ENCODE measurements at regions not wholly inside any gene's neighbourhood (a gene's known extent, or its start where the extent isn't known, plus 50 kb on each side); places are given as distances from the start of the nearest gene placed in this dataset.
A peak's percentile ranks its signal among the peaks of the same experiment; 100 is the strongest.

GRCh38 chr18:10015288-10015701 lies 101.5 kb downstream of the VAPA start:
- H3K4me3 ChIP-seq (replicated peaks; ENCODE audit: insufficient read depth, low read length): no peak overlapping the region
- TF ChIP-seq CTCF (IDR thresholded peaks at IDR 0.05; ENCODE audit: insufficient read depth, low read length) (no peak), SPI1 (IDR thresholded peaks at IDR 0.05; ENCODE audit: borderline replicate concordance, low read depth) (no peak)
- no peaks in the 10 kb centered on the region for H3K27me3 ChIP-seq (ENCODE audit: insufficient read depth, poor library complexity, severe bottlenecking)
- DNase-seq (ENCODE audit: low read depth in 1 of 2, low spot score in 1 of 2): no peak
- H3K27ac ChIP-seq (replicated peaks): no peak overlapping the region

- no peak for DNase-seq (ENCODE audit: low read depth in 1 of 2, low spot score in 1 of 2)
- Histone ChIP-seq H3K27me3 (ENCODE audit: insufficient read depth, poor library complexity, severe bottlenecking) (no peaks in the 10 kb centered on the region), H3K27ac (replicated peaks) (peak overlapping the region; percentile 54), H3K4me3 (replicated peaks; ENCODE audit: insufficient read depth, low read length) (no peak overlapping the region)
- TF ChIP-seq, protein P1, sequence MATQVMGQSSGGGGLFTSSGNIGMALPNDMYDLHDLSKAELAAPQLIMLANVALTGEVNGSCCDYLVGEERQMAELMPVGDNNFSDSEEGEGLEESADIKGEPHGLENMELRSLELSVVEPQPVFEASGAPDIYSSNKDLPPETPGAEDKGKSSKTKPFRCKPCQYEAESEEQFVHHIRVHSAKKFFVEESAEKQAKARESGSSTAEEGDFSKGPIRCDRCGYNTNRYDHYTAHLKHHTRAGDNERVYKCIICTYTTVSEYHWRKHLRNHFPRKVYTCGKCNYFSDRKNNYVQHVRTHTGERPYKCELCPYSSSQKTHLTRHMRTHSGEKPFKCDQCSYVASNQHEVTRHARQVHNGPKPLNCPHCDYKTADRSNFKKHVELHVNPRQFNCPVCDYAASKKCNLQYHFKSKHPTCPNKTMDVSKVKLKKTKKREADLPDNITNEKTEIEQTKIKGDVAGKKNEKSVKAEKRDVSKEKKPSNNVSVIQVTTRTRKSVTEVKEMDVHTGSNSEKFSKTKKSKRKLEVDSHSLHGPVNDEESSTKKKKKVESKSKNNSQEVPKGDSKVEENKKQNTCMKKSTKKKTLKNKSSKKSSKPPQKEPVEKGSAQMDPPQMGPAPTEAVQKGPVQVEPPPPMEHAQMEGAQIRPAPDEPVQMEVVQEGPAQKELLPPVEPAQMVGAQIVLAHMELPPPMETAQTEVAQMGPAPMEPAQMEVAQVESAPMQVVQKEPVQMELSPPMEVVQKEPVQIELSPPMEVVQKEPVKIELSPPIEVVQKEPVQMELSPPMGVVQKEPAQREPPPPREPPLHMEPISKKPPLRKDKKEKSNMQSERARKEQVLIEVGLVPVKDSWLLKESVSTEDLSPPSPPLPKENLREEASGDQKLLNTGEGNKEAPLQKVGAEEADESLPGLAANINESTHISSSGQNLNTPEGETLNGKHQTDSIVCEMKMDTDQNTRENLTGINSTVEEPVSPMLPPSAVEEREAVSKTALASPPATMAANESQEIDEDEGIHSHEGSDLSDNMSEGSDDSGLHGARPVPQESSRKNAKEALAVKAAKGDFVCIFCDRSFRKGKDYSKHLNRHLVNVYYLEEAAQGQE (IDR thresholded peaks at IDR 0.05; ENCODE audit: insufficient replicate concordance, low read depth): no peak
- 0 out of 2 replicates have a peak, but pooled peaks have one; percentile 14 for TF ChIP-seq SPI1 (IDR thresholded peaks at IDR 0.05; ENCODE audit: borderline replicate concordance, low read depth)
Measured at GRCh38 chr18:10015941-10016819, 102.4 kb downstream of the VAPA start.

DNA sequence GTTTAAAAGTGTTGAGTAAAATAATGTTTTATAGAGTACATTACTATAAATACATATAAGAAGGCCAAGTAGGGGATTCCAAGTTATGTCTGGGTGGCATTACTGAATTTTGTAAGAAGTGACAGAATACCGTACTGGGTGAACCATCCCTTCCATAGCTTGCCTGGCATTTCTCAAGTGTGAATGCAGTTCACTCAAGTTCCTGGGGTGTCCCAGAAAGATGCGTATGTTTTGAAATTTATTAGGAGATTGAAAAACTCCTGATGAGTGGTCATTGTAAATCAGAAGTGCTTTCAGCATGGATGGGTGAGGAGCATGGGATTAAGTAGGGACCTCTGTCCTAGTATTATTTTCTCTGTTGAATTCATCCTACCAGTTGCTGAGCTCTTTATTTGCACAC lies 103.2 kb downstream of the VAPA start:
- peak overlapping the region; percentile 54 for H3K27ac ChIP-seq (replicated peaks)

More for the DNA sequence above, 103.2 kb downstream of the VAPA start:
- DNase-seq (ENCODE audit: low read depth in 1 of 2, low spot score in 1 of 2): no peak
- no peaks in the 10 kb centered on the region for H3K27me3 ChIP-seq (ENCODE audit: insufficient read depth, poor library complexity, severe bottlenecking)
- no peak overlapping the region for H3K4me3 ChIP-seq (replicated peaks; ENCODE audit: insufficient read depth, low read length)
- no peak for TF ChIP-seq POLR2AphosphoS5 (IDR thresholded peaks at IDR 0.05; ENCODE audit: low read depth)
- TF ChIP-seq, protein P1 (IDR thresholded peaks at IDR 0.05; ENCODE audit: insufficient replicate concordance, low read depth): no peak
- TF ChIP-seq CTCF (IDR thresholded peaks at IDR 0.05; ENCODE audit: insufficient read depth, low read length): no peak
- no peak; the same call in 1 of the 2 replicates for TF ChIP-seq GABPA (IDR thresholded peaks at IDR 0.05; ENCODE audit: low read depth)
- no peak for TF ChIP-seq SPI1 (IDR thresholded peaks at IDR 0.05; ENCODE audit: borderline replicate concordance, low read depth)

Measured in HL-60 (cell line).